OCI-LY1 (cell line): ENCODE measurements at regions not wholly inside any gene's neighbourhood (a gene's known extent, or its start where the extent isn't known, plus 50 kb on each side); places are given as distances from the start of the nearest gene placed in this dataset.

Source experiments
- H2AFZ ChIP-seq: fragments of 200-600 bp; sonication (generic), shearing (Covaris generic); 2 replicates; pipeline ENCODE4 v1.6.0; 2014; ENCODE audit warnings: antibody characterized with exemption, mild to moderate bottlenecking, low read length
- H3F3A ChIP-seq: fragments of 200-600 bp; sonication (generic), shearing (Covaris generic); 2 replicates; pipeline ENCODE4 v1.6.0; 2014; ENCODE audit warnings: mild to moderate bottlenecking, antibody characterized with exemption, low read length, moderate library complexity; ENCODE audit not compliant: insufficient read depth
- H3K27ac ChIP-seq: fragments of 200-600 bp; sonication (generic); 2 replicates; pipeline ENCODE4 v1.5.1; 2014; ENCODE audit warnings: low read length, mixed run types, mild to moderate bottlenecking, low read depth; ENCODE audit not compliant: poor library complexity, severe bottlenecking
- H3K27me3 ChIP-seq: fragments of 200-600 bp; sonication (generic); 2 replicates; pipeline ENCODE4 v1.6.0; 2014; ENCODE audit warnings: antibody characterized with exemption, mild to moderate bottlenecking, low read length, moderate library complexity; ENCODE audit not compliant: insufficient read depth
- H3K36me3 ChIP-seq: fragments of 200-600 bp; sonication (generic); 2 replicates; pipeline ENCODE4 v1.6.1; 2014; ENCODE audit warnings: mild to moderate bottlenecking, antibody characterized with exemption, low read length, moderate library complexity, mixed read lengths; ENCODE audit not compliant: insufficient read depth
- H3K4me1 ChIP-seq: fragments of 200-600 bp; sonication (generic); 2 replicates; pipeline ENCODE4 v1.5.1; 2014; ENCODE audit warnings: mild to moderate bottlenecking, low read length, moderate library complexity; ENCODE audit not compliant: insufficient read depth, severe bottlenecking
- H3K4me2 ChIP-seq: fragments of 200-600 bp; sonication (generic), shearing (Covaris generic); 2 replicates; pipeline ENCODE4 v1.6.1; 2014; ENCODE audit warnings: low read length
- H3K4me3 ChIP-seq: fragments of 200-600 bp; sonication (generic); 2 replicates; pipeline ENCODE4 v1.5.1; 2014; ENCODE audit warnings: low read length, low read depth, mild to moderate bottlenecking, mixed read lengths; ENCODE audit not compliant: poor library complexity, severe bottlenecking
- H3K79me2 ChIP-seq: fragments of 200-600 bp; shearing (Covaris generic); 2 replicates; pipeline ENCODE4 v1.6.1; 2016; ENCODE audit warnings: mixed run types, low read length, mixed read lengths; ENCODE audit not compliant: insufficient read depth
- H3K9ac ChIP-seq: fragments of 200-600 bp; sonication (generic), shearing (Covaris generic); 2 replicates; pipeline ENCODE4 v1.6.1; 2014; ENCODE audit warnings: mild to moderate bottlenecking, low read length, mixed read lengths
- H3K9me2 ChIP-seq: fragments of 200-600 bp; sonication (generic), shearing (Covaris generic); 2 replicates; pipeline ENCODE4 v1.6.1; 2014; ENCODE audit warnings: low read depth, mild to moderate bottlenecking, low read length, mixed read lengths
- H3K9me3 ChIP-seq: fragments of 200-600 bp; shearing (Covaris generic); 2 replicates; pipeline ENCODE4 v1.6.1; 2014; ENCODE audit warnings: low read length, mixed read lengths
- H4K20me1 ChIP-seq: fragments of 200-600 bp; sonication (generic), shearing (Covaris generic); 2 replicates; pipeline ENCODE4 v1.6.0; 2016; ENCODE audit warnings: mild to moderate bottlenecking, low read length; ENCODE audit not compliant: insufficient read depth
- CTCF ChIP-seq: fragments of 200-600 bp; sonication (generic), shearing (Covaris generic); IDR thresholded peaks from 2 replicates; pipeline ENCODE4 v1.5.1; 2017; ENCODE audit warnings: mild to moderate bottlenecking, antibody characterized with exemption, low read length, moderate library complexity, mixed read lengths
- EZH2 ChIP-seq: fragments of 200-600 bp; sonication (generic), shearing (Covaris generic); IDR thresholded peaks from 2 replicates; pipeline ENCODE4 v1.8.0; 2017; ENCODE audit warnings: borderline replicate concordance, mixed run types, mild to moderate bottlenecking, antibody characterized with exemption, low read length, moderate library complexity, mixed read lengths

GRCh38 chr5:129392681-129393080 lies 67.4 kb upstream of the ADAMTS19 start:
- TF ChIP-seq EZH2: no peak
- TF ChIP-seq CTCF: no peak
- Histone ChIP-seq H3K79me2 (no peaks in the 10 kb centered on the region), H3K4me1 (peaks cover 7% of the 10 kb centered on the region), H3F3A (no peaks in the 10 kb centered on the region), H3K27ac (no peak overlapping the region), H3K36me3 (no peaks in the 10 kb centered on the region), H3K4me2 (no peak overlapping the region; the same call in 1 of the 2 replicates), H3K4me3 (no peak overlapping the region), H2AFZ (no peak overlapping the region), H3K27me3 (no peaks in the 10 kb centered on the region), H3K9me2 (no peaks in the 10 kb centered on the region), H4K20me1 (no peaks in the 10 kb centered on the region), H3K9ac (no peak overlapping the region), H3K9me3 (no peaks in the 10 kb centered on the region)

- H3F3A ChIP-seq: no peaks in the 10 kb centered on the region; the same call in 1 of the 2 replicates
- no peak overlapping the region for H3K9ac ChIP-seq
- no peak overlapping the region for H3K27ac ChIP-seq
- no peaks in the 10 kb centered on the region for H3K79me2 ChIP-seq
- H3K9me2 ChIP-seq: no peaks in the 10 kb centered on the region
- TF ChIP-seq EZH2: no peak
- TF ChIP-seq CTCF: no peak
- H3K9me3 ChIP-seq: no peaks in the 10 kb centered on the region
- H4K20me1 ChIP-seq: no peaks in the 10 kb centered on the region
- no peaks in the 10 kb centered on the region for H3K36me3 ChIP-seq
- no peak overlapping the region for H2AFZ ChIP-seq
- no peak overlapping the region for H3K4me3 ChIP-seq
- H3K4me1 ChIP-seq: peaks cover 7% of the 10 kb centered on the region
- no peaks in the 10 kb centered on the region for H3K27me3 ChIP-seq
- H3K4me2 ChIP-seq: no peak overlapping the region
These were observed 64.9 kb upstream of the ADAMTS19 start for GRCh38 chr5:129395247-129395646.

GRCh38 chr5:129398026-129398678 lies 61.9 kb upstream of the ADAMTS19 start:
- H3K4me1 ChIP-seq: peaks cover 19% of the 10 kb centered on the region
- no peak overlapping the region for H3K9ac ChIP-seq
- no peaks in the 10 kb centered on the region for H3K9me3 ChIP-seq
- H3K36me3 ChIP-seq: no peaks in the 10 kb centered on the region
- H3K27me3 ChIP-seq: no peaks in the 10 kb centered on the region
- no peaks in the 10 kb centered on the region for H3K79me2 ChIP-seq
- H3K4me3 ChIP-seq: no peak overlapping the region
- TF ChIP-seq EZH2: no peak
- TF ChIP-seq CTCF: no peak
- no peak overlapping the region for H2AFZ ChIP-seq
- H4K20me1 ChIP-seq: no peaks in the 10 kb centered on the region
- H3F3A ChIP-seq: no peaks in the 10 kb centered on the region; the same call in 1 of the 2 replicates
- no peaks in the 10 kb centered on the region for H3K9me2 ChIP-seq
- no peak overlapping the region for H3K4me2 ChIP-seq
- H3K27ac ChIP-seq: no peak overlapping the region
